ENCODE measurements at regions not wholly inside any gene's neighbourhood (a gene's known extent, or its start where the extent isn't known, plus 50 kb on each side); places are given as distances from the start of the nearest gene placed in this dataset.

DNA sequence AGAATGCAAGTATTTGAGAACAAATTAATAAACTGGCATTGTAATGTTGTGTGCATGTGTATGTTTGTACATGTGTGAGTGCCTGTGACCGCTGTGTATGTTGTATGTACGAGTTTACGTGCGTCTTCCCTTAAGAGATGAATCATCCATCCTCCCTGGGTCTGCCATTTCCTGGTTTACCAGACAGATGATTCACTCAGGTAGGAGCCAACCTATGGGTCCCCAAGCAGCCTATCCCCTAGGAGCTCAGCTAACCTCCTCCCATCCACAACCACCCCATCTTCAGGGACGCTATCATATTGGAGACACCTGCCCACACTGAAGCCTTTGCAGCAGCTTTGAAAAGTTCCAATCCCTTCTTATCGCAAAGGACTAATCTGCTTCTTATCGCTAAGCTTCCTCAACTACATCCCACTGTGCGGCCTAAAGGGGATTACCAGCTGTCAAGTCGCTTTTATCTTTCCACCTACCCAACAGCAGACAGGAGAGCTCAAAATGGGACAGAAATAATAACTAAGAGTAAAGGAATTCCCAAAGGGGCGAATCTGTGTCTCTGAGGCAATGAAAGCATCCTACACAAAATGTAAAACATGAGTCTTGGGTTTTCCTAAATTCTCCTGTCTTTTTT is 81.5 kb upstream of the TMCC3 start:
- Histone ChIP-seq H3K4me1 (ENCODE audit: control insufficient read depth in 3 of 3, insufficient read depth in 3 of 3, low read length in 3 of 3) (no peaks in the 10 kb centered on the region), H3K4me3 (ENCODE audit: low read length in 3 of 3) (no peak overlapping the region), H3K27ac (ENCODE audit: low read depth, low read length) (no peak overlapping the region), H3K9ac (ENCODE audit: low read depth in 1 of 3, low read length in 3 of 3) (no peak overlapping the region), H3K36me3 (ENCODE audit: control insufficient read depth in 3 of 3, insufficient read depth in 3 of 3, low read length in 3 of 3) (no peaks in the 10 kb centered on the region), H3K27me3 (ENCODE audit: control insufficient read depth in 3 of 3, insufficient read depth in 3 of 3, low read length in 3 of 3) (no peaks in the 10 kb centered on the region), H3K9me3 (ENCODE audit: control insufficient read depth in 3 of 3, low read length in 3 of 3) (no peaks in the 10 kb centered on the region)

DNA sequence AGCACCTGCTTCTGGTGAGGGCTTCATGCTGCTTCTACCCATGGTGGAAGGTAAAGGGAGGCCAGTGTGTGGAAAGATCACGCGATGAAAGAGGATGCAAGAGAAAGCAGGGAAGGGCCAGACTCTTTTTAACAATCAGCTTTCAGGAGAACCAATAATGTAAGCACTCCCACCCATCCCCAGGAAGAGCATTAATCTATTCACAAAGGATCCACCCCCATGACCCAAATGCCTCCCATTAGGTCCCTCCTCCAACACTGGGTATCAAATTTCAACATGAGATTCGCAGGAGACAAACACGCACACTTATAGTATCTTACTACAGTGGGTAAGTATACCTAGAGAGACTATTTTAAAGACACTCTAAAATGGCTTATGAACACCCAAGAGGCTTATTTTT is 80.5 kb upstream of the TMCC3 start:
- Histone ChIP-seq H3K4me1 (ENCODE audit: control insufficient read depth in 3 of 3, insufficient read depth in 3 of 3, low read length in 3 of 3) (no peaks in the 10 kb centered on the region), H3K36me3 (ENCODE audit: control insufficient read depth in 3 of 3, insufficient read depth in 3 of 3, low read length in 3 of 3) (no peaks in the 10 kb centered on the region), H3K9me3 (ENCODE audit: control insufficient read depth in 3 of 3, low read length in 3 of 3) (no peaks in the 10 kb centered on the region), H3K4me3 (ENCODE audit: low read length in 3 of 3) (no peak overlapping the region), H3K27ac (ENCODE audit: low read depth, low read length) (no peak overlapping the region), H3K9ac (ENCODE audit: low read depth in 1 of 3, low read length in 3 of 3) (no peak overlapping the region), H3K27me3 (ENCODE audit: control insufficient read depth in 3 of 3, insufficient read depth in 3 of 3, low read length in 3 of 3) (no peaks in the 10 kb centered on the region)

DNA sequence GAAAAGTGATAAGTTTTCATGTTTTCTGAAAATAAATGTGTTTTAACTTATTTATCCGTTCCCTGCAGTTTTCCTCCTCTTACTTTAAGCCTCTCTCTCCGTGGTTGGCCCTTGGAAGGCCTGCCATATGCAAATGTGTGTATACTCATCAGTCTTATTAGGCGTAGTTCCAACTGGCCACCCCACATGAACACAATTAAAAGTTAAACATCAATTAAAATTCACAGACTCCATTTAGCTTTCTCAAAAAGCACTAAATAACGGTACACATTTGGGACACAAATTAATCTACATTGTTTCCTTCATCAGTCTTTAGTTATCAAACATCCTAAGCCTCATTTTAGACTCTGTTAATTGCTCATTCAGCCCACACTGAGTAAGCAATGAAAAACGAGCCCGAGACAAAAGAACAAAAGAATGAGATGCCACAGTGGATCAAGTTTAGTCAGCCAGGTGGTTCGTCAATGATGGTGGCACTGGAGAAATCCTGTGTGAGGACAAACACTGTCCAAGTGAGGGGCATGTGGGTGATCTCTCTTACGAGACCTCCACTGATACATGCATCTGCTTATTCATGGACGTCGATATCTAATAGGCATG is 76.0 kb upstream of the TMCC3 start:
- no peak overlapping the region for H3K9ac ChIP-seq (ENCODE audit: low read depth in 1 of 3, low read length in 3 of 3)
- no peak overlapping the region for H3K27ac ChIP-seq (ENCODE audit: low read depth, low read length)
- H3K9me3 ChIP-seq (ENCODE audit: control insufficient read depth in 3 of 3, low read length in 3 of 3): no peaks in the 10 kb centered on the region
- H3K4me1 ChIP-seq (ENCODE audit: control insufficient read depth in 3 of 3, insufficient read depth in 3 of 3, low read length in 3 of 3): no peaks in the 10 kb centered on the region
- H3K27me3 ChIP-seq (ENCODE audit: control insufficient read depth in 3 of 3, insufficient read depth in 3 of 3, low read length in 3 of 3): no peaks in the 10 kb centered on the region
- H3K4me3 ChIP-seq (ENCODE audit: low read length in 3 of 3): no peak overlapping the region
- no peaks in the 10 kb centered on the region for H3K36me3 ChIP-seq (ENCODE audit: control insufficient read depth in 3 of 3, insufficient read depth in 3 of 3, low read length in 3 of 3)

DNA sequence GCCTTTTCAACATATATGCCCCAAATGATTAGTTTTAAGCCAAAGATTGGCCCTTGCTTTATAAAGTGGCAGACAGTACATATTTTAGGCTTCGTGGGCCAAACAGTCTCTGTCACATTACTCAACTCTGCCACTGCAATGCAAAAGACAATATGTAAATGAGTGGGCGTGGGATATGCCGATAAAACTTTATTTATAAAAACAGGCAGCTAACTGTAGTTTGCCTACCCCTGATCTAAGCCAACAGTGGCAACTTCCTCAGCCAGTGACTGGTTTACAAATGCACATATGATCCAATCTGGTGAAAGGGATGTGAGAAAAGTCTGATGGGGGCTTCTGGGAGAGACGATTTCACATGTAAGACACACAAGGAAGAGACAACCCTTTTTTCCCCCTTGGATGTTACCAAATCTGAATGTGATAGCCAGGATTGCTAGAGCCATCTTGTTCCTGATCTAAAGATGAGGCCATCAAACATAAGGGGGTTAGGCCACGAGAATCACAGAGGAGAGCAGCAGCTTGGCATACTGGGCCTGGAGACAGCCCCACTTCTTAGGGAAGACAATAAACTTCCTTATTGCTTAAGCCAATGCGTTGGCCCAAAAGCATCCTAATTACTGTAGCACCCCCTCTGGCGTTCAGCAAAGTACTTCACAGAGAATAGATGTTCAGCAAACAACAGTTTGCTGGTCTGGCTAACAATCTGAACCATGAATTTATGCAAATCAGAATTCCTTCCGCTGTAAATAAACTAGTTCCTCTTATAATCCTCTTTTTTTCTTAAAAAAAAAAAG is 75.2 kb upstream of the TMCC3 start:
- H3K27me3 ChIP-seq (ENCODE audit: control insufficient read depth in 3 of 3, insufficient read depth in 3 of 3, low read length in 3 of 3): no peaks in the 10 kb centered on the region
- no peaks in the 10 kb centered on the region for H3K9me3 ChIP-seq (ENCODE audit: control insufficient read depth in 3 of 3, low read length in 3 of 3)
- H3K27ac ChIP-seq (ENCODE audit: low read depth, low read length): no peak overlapping the region
- no peak overlapping the region for H3K4me3 ChIP-seq (ENCODE audit: low read length in 3 of 3)
- no peak overlapping the region for H3K9ac ChIP-seq (ENCODE audit: low read depth in 1 of 3, low read length in 3 of 3)
- no peaks in the 10 kb centered on the region for H3K36me3 ChIP-seq (ENCODE audit: control insufficient read depth in 3 of 3, insufficient read depth in 3 of 3, low read length in 3 of 3)
- H3K4me1 ChIP-seq (ENCODE audit: control insufficient read depth in 3 of 3, insufficient read depth in 3 of 3, low read length in 3 of 3): no peaks in the 10 kb centered on the region

DNA sequence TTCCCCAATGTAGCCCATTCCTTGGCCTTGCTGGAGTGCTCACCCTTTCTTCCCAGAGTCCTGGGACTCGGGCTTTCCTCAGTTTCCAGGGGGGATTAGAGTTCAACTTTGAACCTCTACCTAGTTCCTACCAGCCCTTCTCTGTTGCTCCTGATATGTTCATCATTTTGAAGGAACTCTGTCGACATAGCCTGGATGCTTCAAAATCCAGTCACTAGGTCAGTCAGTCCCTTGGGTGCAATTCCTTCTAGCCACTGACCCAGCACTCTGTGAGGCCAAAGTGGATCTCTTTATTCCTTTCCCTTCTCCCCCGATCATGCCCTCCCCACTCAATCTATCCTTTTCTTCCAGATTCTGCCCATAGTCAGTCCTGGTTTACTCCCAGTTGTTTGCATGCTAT is 72.3 kb upstream of the TMCC3 start:
- Histone ChIP-seq H3K4me1 (ENCODE audit: control insufficient read depth in 3 of 3, insufficient read depth in 3 of 3, low read length in 3 of 3) (no peaks in the 10 kb centered on the region), H3K9ac (ENCODE audit: low read depth in 1 of 3, low read length in 3 of 3) (no peak overlapping the region), H3K9me3 (ENCODE audit: control insufficient read depth in 3 of 3, low read length in 3 of 3) (no peaks in the 10 kb centered on the region), H3K27me3 (ENCODE audit: control insufficient read depth in 3 of 3, insufficient read depth in 3 of 3, low read length in 3 of 3) (no peaks in the 10 kb centered on the region), H3K27ac (ENCODE audit: low read depth, low read length) (no peak overlapping the region), H3K4me3 (ENCODE audit: low read length in 3 of 3) (no peak overlapping the region), H3K36me3 (ENCODE audit: control insufficient read depth in 3 of 3, insufficient read depth in 3 of 3, low read length in 3 of 3) (no peaks in the 10 kb centered on the region)

DNA sequence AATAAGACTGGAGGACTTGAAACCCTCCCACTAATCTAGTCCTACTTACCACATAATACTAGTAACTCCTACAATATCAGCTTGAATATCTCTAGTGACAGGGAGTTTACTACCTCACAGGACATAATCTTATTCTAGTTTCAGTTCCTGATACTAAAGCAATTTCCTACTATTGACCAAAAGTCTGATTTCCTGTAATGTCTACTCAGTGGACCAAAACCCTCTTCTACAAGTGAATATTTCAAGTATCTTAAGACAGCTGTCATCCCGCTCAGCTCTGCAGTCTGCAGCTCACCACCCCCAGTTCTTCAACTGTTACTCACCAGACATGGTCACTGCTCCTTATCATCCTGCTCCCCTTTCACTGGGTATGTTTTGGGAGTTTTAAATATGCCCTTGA is 70.8 kb upstream of the TMCC3 start:
- Histone ChIP-seq H3K4me1 (ENCODE audit: control insufficient read depth in 3 of 3, insufficient read depth in 3 of 3, low read length in 3 of 3) (peaks cover 0 to 3% (median 2%) of the 10 kb centered on the region in 3 donors), H3K27me3 (ENCODE audit: control insufficient read depth in 3 of 3, insufficient read depth in 3 of 3, low read length in 3 of 3) (no peaks in the 10 kb centered on the region), H3K36me3 (ENCODE audit: control insufficient read depth in 3 of 3, insufficient read depth in 3 of 3, low read length in 3 of 3) (no peaks in the 10 kb centered on the region), H3K27ac (ENCODE audit: low read depth, low read length) (no peak overlapping the region), H3K4me3 (ENCODE audit: low read length in 3 of 3) (no peak overlapping the region), H3K9me3 (ENCODE audit: control insufficient read depth in 3 of 3, low read length in 3 of 3) (no peaks in the 10 kb centered on the region), H3K9ac (ENCODE audit: low read depth in 1 of 3, low read length in 3 of 3) (no peak overlapping the region)

DNA sequence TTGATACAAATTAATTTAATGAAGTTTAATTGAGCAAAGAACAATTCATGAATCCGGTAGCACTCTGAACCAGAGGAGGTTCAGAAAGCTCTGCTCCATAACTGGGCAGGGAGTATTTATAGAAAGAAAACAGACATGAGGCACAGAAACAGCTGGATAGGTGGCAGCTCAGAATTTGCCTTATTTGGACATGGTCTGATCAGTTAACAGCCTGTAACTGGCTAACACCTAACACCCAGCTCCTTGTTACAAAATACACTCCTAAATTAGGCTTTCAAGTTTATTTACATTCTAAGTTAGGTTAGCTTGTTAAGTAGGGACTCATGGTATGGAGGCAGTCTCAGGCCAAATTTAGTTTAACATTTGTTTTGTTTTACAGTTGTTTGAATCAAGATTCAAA is 67.8 kb upstream of the TMCC3 start:
- no peak overlapping the region for H3K27ac ChIP-seq (ENCODE audit: low read depth, low read length)
- H3K27me3 ChIP-seq (ENCODE audit: control insufficient read depth in 3 of 3, insufficient read depth in 3 of 3, low read length in 3 of 3): no peaks in the 10 kb centered on the region
- H3K36me3 ChIP-seq (ENCODE audit: control insufficient read depth in 3 of 3, insufficient read depth in 3 of 3, low read length in 3 of 3): no peaks in the 10 kb centered on the region
- H3K4me1 ChIP-seq (ENCODE audit: control insufficient read depth in 3 of 3, insufficient read depth in 3 of 3, low read length in 3 of 3): peaks cover 10 to 15% (median 13%) of the 10 kb centered on the region in 3 donors
- H3K9me3 ChIP-seq (ENCODE audit: control insufficient read depth in 3 of 3, low read length in 3 of 3): no peaks in the 10 kb centered on the region
- H3K9ac ChIP-seq (ENCODE audit: low read depth in 1 of 3, low read length in 3 of 3): no peak overlapping the region
- H3K4me3 ChIP-seq (ENCODE audit: low read length in 3 of 3): no peak overlapping the region

DNA sequence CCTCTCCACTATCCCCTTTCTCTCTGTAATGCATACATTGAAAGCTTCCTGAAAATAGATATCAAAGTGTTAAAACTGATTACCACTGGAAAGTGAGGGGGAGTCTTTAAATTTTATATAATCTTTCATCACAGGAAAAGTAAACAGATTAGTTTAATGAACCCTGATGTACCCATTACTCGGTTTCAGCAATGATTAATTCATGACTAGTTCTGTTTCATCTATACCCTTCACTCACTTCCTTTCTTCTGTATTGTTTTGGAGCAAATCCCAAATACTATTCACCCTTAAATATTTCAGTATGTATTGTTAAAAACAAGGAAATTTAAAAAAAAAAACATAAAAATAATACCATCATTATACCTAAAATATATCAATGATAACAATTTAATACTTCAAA is 67.3 kb upstream of the TMCC3 start:
- H3K4me3 ChIP-seq (ENCODE audit: low read length in 3 of 3): no peak overlapping the region
- H3K27me3 ChIP-seq (ENCODE audit: control insufficient read depth in 3 of 3, insufficient read depth in 3 of 3, low read length in 3 of 3): no peaks in the 10 kb centered on the region
- H3K27ac ChIP-seq (ENCODE audit: low read depth, low read length): no peak overlapping the region
- peaks cover 15 to 20% (median 17%) of the 10 kb centered on the region in 3 donors for H3K4me1 ChIP-seq (ENCODE audit: control insufficient read depth in 3 of 3, insufficient read depth in 3 of 3, low read length in 3 of 3)
- no peak overlapping the region for H3K9ac ChIP-seq (ENCODE audit: low read depth in 1 of 3, low read length in 3 of 3)
- no peaks in the 10 kb centered on the region for H3K9me3 ChIP-seq (ENCODE audit: control insufficient read depth in 3 of 3, low read length in 3 of 3)
- H3K36me3 ChIP-seq (ENCODE audit: control insufficient read depth in 3 of 3, insufficient read depth in 3 of 3, low read length in 3 of 3): no peaks in the 10 kb centered on the region

DNA sequence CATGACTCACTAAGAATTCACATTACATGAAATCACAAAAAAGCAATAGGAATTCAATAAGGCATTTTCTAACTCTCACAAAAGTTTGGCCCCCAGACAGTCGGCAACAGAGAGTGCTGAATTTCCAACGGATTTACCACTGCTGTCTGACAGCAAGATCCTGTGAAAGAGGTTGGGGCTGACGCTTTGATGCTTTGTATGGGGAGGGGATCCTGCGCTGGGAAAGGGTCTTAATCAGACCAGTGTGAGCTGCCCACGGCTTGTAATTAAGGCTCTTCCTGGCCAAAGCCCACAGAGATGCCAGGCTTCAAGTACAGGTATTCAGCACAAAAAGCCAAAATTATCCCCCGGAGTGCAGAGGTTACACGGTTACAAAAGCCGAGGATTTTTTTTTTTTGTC is 66.8 kb upstream of the TMCC3 start:
- Histone ChIP-seq H3K4me1 (ENCODE audit: control insufficient read depth in 3 of 3, insufficient read depth in 3 of 3, low read length in 3 of 3) (peaks cover 15 to 20% (median 17%) of the 10 kb centered on the region in 3 donors), H3K9ac (ENCODE audit: low read depth in 1 of 3, low read length in 3 of 3) (no peak overlapping the region), H3K27ac (ENCODE audit: low read depth, low read length) (no peak overlapping the region), H3K27me3 (ENCODE audit: control insufficient read depth in 3 of 3, insufficient read depth in 3 of 3, low read length in 3 of 3) (no peaks in the 10 kb centered on the region), H3K9me3 (ENCODE audit: control insufficient read depth in 3 of 3, low read length in 3 of 3) (no peaks in the 10 kb centered on the region), H3K4me3 (ENCODE audit: low read length in 3 of 3) (no peak overlapping the region), H3K36me3 (ENCODE audit: control insufficient read depth in 3 of 3, insufficient read depth in 3 of 3, low read length in 3 of 3) (no peaks in the 10 kb centered on the region)

DNA sequence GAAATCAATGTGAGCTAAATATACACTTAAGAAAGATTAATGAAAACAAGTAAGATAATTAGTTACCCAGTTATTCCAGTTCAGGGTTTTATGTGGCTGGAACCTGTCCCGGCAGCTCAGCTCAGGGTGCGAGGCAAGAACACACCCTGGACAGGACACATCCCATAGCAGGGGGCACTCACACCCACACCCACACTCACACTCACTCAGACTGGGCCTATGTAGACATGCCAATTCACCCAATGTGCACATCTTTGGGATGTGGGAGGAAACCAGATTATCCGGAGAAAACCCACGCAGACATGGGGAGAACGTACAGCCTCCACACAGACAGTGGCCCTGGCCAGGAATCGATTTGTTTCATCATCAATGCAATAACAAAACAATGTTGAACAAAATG is 66.0 kb upstream of the TMCC3 start:
- Histone ChIP-seq H3K4me1 (ENCODE audit: control insufficient read depth in 3 of 3, insufficient read depth in 3 of 3, low read length in 3 of 3) (peaks cover 15 to 20% (median 17%) of the 10 kb centered on the region in 3 donors), H3K9ac (ENCODE audit: low read depth in 1 of 3, low read length in 3 of 3) (no peak overlapping the region), H3K36me3 (ENCODE audit: control insufficient read depth in 3 of 3, insufficient read depth in 3 of 3, low read length in 3 of 3) (no peaks in the 10 kb centered on the region), H3K9me3 (ENCODE audit: control insufficient read depth in 3 of 3, low read length in 3 of 3) (no peaks in the 10 kb centered on the region), H3K27ac (ENCODE audit: low read depth, low read length) (no peak overlapping the region), H3K27me3 (ENCODE audit: control insufficient read depth in 3 of 3, insufficient read depth in 3 of 3, low read length in 3 of 3) (no peaks in the 10 kb centered on the region), H3K4me3 (ENCODE audit: low read length in 3 of 3) (no peak overlapping the region)

Measured in skeletal muscle tissue (tissue), 3 donors.